Vagina (tissue), 2 donors: ENCODE measurements at regions not wholly inside any gene's neighbourhood (a gene's known extent, or its start where the extent isn't known, plus 50 kb on each side); places are given as distances from the start of the nearest gene placed in this dataset.

Experiments
- DNase-seq, 2 donors: peaks; one replicate each; pipeline ENCODE4 v3.0.0-alpha.2; 2017; ENCODE audit errors: extremely low spot score in 2 of 2
- H3K27ac ChIP-seq: fragments of 200-600 bp; sonication (generic); one replicate; pipeline ENCODE4 v1.5.1; 2019
- H3K27me3 ChIP-seq: fragments of 200-600 bp; sonication (generic); one replicate; pipeline ENCODE4 v1.5.1; 2019
- H3K36me3 ChIP-seq, 2 donors: fragments of 200-600 bp; sonication (generic); one replicate each; pipeline ENCODE4 v1.5.1; 2017 to 2019
- H3K4me1 ChIP-seq: fragments of 200-600 bp; sonication (generic); one replicate; pipeline ENCODE4 v1.5.1; 2019
- H3K4me3 ChIP-seq, 2 donors: fragments of 200-600 bp; sonication (generic); 1 replicate in 1 of 2; 2 replicates in 1 of 2; pipeline ENCODE4 v1.5.1; 2016 to 2019
- H3K9me3 ChIP-seq: fragments of 200-600 bp; sonication (generic); one replicate; pipeline ENCODE4 v1.5.1; 2019
- POLR2A ChIP-seq, 2 donors: fragments of 450-650 bp; IDR thresholded peaks; one replicate each; pipeline ENCODE4 v1.6.1; 2017; ENCODE audit warnings: antibody characterized with exemption in 2 of 2, mild to moderate bottlenecking in 2 of 2, moderate library complexity in 2 of 2
- POLR2AphosphoS5 ChIP-seq, 2 donors: sonication (generic); formaldehyde crosslinking; IDR thresholded peaks; one replicate each; pipeline ENCODE4 v1.9.0; 2017; ENCODE audit warnings: antibody characterized with exemption in 2 of 2, mild to moderate bottlenecking in 2 of 2, low read depth in 1 of 2; ENCODE audit not compliant: insufficient read depth in 1 of 2
- intact Hi-C: fragments of 100-400 bp; cut with DNase I; formaldehyde crosslinking; loops from one replicate; pipeline ENCODE4 v1.15.1; 2023
- TF ChIP-seq, protein P1 (sequence below), 3 experiments: fragments of 450-650 bp in 2 of 3; fragments of 200-600 bp in 1 of 3; sonication (generic) in 1 of 3; IDR thresholded peaks; one replicate each; pipeline ENCODE4 v1.5.1; 2017 to 2019; ENCODE audit warnings: antibody characterized with exemption in 3 of 3, mild to moderate bottlenecking in 2 of 3, moderate library complexity in 2 of 3

- Histone ChIP-seq H3K9me3 (no peaks in the 10 kb centered on the region), H3K27ac (no peak overlapping the region), H3K4me1 (no peaks in the 10 kb centered on the region), H3K4me3 (no peak overlapping the region), H3K36me3 (no peaks in the 10 kb centered on the region), H3K27me3 (no peaks in the 10 kb centered on the region)
- TF ChIP-seq POLR2AphosphoS5 (IDR thresholded peaks at IDR 0.05; ENCODE audit: insufficient read depth in 1 of 2, low read depth in 1 of 2), result no peak
- TF ChIP-seq, protein P1, sequence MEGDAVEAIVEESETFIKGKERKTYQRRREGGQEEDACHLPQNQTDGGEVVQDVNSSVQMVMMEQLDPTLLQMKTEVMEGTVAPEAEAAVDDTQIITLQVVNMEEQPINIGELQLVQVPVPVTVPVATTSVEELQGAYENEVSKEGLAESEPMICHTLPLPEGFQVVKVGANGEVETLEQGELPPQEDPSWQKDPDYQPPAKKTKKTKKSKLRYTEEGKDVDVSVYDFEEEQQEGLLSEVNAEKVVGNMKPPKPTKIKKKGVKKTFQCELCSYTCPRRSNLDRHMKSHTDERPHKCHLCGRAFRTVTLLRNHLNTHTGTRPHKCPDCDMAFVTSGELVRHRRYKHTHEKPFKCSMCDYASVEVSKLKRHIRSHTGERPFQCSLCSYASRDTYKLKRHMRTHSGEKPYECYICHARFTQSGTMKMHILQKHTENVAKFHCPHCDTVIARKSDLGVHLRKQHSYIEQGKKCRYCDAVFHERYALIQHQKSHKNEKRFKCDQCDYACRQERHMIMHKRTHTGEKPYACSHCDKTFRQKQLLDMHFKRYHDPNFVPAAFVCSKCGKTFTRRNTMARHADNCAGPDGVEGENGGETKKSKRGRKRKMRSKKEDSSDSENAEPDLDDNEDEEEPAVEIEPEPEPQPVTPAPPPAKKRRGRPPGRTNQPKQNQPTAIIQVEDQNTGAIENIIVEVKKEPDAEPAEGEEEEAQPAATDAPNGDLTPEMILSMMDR (IDR thresholded peaks at IDR 0.05), result no peak
- TF ChIP-seq POLR2A (IDR thresholded peaks at IDR 0.05), result no peak
- no peak for DNase-seq
- intact Hi-C loops, result no loop called here
Measured at GRCh38 chr11:128125723-128126122, 461.6 kb downstream of the ETS1 start.

DNA sequence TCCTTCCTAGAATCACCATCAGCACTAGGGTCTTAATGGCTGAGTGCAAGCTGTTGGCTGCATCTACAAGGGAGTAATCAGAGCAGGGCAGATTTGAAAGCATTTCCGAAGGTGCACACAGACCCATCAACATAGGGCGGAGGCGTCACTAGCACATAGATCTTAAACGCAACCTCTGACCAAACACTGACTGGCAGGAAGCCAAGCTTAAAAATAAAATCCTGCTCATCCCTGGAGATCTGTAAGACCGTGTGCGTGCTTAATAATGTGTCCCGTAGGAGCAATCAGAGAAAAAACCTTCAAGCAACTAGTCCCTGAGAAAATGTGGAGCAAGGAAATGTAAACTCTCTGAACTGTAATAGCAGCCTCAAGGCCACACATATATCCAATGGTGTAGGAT, 470.5 kb downstream of the ETS1 start:
- intact Hi-C loops, result no loop called here
- no peaks in the 10 kb centered on the region for H3K9me3 ChIP-seq
- H3K4me1 ChIP-seq, result no peaks in the 10 kb centered on the region
- H3K27me3 ChIP-seq, result no peaks in the 10 kb centered on the region
- no peaks in the 10 kb centered on the region for H3K36me3 ChIP-seq
- TF ChIP-seq POLR2A (IDR thresholded peaks at IDR 0.05), result no peak
- TF ChIP-seq, protein P1 (IDR thresholded peaks at IDR 0.05), result no peak
- TF ChIP-seq POLR2AphosphoS5 (IDR thresholded peaks at IDR 0.05; ENCODE audit: insufficient read depth in 1 of 2, low read depth in 1 of 2), result no peak
- no peak overlapping the region for H3K27ac ChIP-seq
- no peak for DNase-seq
- H3K4me3 ChIP-seq, result no peak overlapping the region

DNA sequence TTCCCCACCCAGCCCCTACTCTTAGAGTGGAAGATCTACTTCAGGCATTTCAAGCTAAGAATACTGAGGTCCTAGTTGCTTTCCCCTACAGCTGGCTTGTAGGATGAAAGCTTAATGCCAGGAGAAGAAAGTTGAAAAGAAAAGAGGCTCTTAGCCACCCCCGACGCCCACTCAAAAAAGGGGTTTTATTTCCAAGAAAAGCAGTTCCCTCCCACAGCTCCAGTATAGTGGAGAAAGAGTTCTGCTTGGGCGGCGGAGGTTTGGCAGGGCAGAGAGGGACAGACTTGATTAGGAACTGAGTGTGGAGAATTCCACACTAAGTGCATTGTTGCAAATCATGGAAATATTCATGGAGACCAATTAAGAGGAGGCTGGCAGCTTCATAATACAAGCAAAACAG, 470.9 kb downstream of the ETS1 start:
- intact Hi-C loops, result no loop called here

DNA sequence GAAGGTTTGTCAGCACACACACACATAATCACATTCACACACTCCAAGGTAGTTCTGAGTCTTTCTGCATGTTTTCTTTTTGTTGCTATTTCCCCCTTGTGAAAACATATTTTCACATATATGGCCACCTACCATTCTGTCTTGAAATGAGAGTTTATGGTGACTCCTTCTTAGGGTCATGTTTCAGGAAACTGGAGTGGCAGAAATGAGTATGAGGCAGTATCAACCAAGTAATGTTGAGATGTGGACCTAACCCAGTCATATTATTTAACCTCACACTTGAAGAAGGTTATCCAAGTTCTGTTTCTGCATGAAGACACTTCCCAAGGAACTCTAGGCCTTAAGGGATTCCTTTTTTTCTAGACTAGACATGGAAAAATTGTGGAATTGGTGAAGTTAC, 481.4 kb downstream of the ETS1 start:
- Histone ChIP-seq H3K4me1 (no peaks in the 10 kb centered on the region), H3K27me3 (no peaks in the 10 kb centered on the region), H3K27ac (no peak overlapping the region), H3K9me3 (no peaks in the 10 kb centered on the region), H3K4me3 (no peak overlapping the region), H3K36me3 (no peaks in the 10 kb centered on the region)
- intact Hi-C loops, result no loop called here
- TF ChIP-seq, protein P1 (IDR thresholded peaks at IDR 0.05), result no peak
- no peak for TF ChIP-seq POLR2A (IDR thresholded peaks at IDR 0.05)
- no peak for TF ChIP-seq POLR2AphosphoS5 (IDR thresholded peaks at IDR 0.05; ENCODE audit: insufficient read depth in 1 of 2, low read depth in 1 of 2)
- DNase-seq, result no peak

More for the DNA sequence above, 470.9 kb downstream of the ETS1 start:
- Histone ChIP-seq H3K9me3 (no peaks in the 10 kb centered on the region), H3K36me3 (no peaks in the 10 kb centered on the region), H3K27me3 (no peaks in the 10 kb centered on the region), H3K27ac (no peak overlapping the region), H3K4me1 (no peaks in the 10 kb centered on the region), H3K4me3 (no peak overlapping the region)
- TF ChIP-seq POLR2AphosphoS5 (IDR thresholded peaks at IDR 0.05; ENCODE audit: insufficient read depth in 1 of 2, low read depth in 1 of 2), result no peak
- no peak for DNase-seq

DNA sequence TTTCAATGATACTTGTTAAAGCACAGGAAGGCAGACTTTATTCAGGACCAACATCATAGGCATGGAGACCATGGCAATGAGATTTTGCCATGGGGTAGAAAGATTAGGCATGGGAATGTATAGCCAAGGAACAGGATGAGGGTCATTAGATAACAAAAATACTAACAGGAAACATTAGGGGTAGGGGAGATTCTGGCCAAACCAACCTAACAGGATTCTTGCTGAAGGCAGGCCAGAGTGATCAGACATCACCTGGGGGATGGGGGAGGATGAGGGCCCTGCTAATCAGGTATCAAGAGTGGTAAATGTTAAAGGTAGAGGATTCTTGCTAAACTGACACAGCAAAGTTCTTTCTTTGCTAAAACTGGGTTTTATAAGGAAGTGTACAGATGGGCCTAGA, 481.8 kb downstream of the ETS1 start:
- Histone ChIP-seq H3K36me3 (no peaks in the 10 kb centered on the region), H3K9me3 (no peaks in the 10 kb centered on the region), H3K4me1 (no peaks in the 10 kb centered on the region), H3K27me3 (no peaks in the 10 kb centered on the region), H3K27ac (no peak overlapping the region), H3K4me3 (no peak overlapping the region)
- TF ChIP-seq POLR2AphosphoS5 (IDR thresholded peaks at IDR 0.05; ENCODE audit: insufficient read depth in 1 of 2, low read depth in 1 of 2) (no peak), POLR2A (IDR thresholded peaks at IDR 0.05) (no peak)
- TF ChIP-seq, protein P1 (IDR thresholded peaks at IDR 0.05), result no peak
- no peak for DNase-seq
- intact Hi-C loops, result no loop called here
